ENCODE measurements at regions not wholly inside any gene's neighbourhood (a gene's known extent, or its start where the extent isn't known, plus 50 kb on each side); places are given as distances from the start of the nearest gene placed in this dataset.
"Not testable (repeated sequence)": the region's sequence is repeated elsewhere in the genome, so short reads cannot be mapped to it uniquely, and the experiment has no call there.

GRCh38 chr11:80720295-80720694, 1279.5 kb upstream of the TENM4 start:
- no peak for DNase-seq

GRCh38 chr11:80719292-80719646, 1278.4 kb upstream of the TENM4 start:
- no peak for DNase-seq

- peak; percentile 62 for DNase-seq
These were observed 1277.9 kb upstream of the TENM4 start for GRCh38 chr11:80718611-80719291.

- DNase-seq, result no peak
These were observed 1261.4 kb upstream of the TENM4 start for GRCh38 chr11:80702264-80702663.

- no peak for DNase-seq
These were observed 1259.6 kb upstream of the TENM4 start for GRCh38 chr11:80700386-80700785.

- not testable (repeated sequence) for DNase-seq
These were observed 1258.8 kb upstream of the TENM4 start for GRCh38 chr11:80699406-80700177.

- DNase-seq, result no peak
These were observed 1257.8 kb upstream of the TENM4 start for GRCh38 chr11:80698637-80699036.

- DNase-seq, result no peak
These were observed 1253.6 kb upstream of the TENM4 start for GRCh38 chr11:80694385-80694784.

GRCh38 chr11:80687941-80688340, 1247.1 kb upstream of the TENM4 start:
- DNase-seq, result peak; percentile 52

GRCh38 chr11:80686889-80687288, 1246.1 kb upstream of the TENM4 start:
- DNase-seq, result no peak

- DNase-seq, result no peak
These were observed 1232.7 kb upstream of the TENM4 start for GRCh38 chr11:80673566-80673965.

GRCh38 chr11:80669620-80670019, 1228.8 kb upstream of the TENM4 start:
- DNase-seq, result no peak

- DNase-seq, result no peak
These were observed 1227.2 kb upstream of the TENM4 start for GRCh38 chr11:80668039-80668438.

- DNase-seq, result no peak
These were observed 1215.0 kb upstream of the TENM4 start for GRCh38 chr11:80655834-80656233.

- peak; percentile 66 for DNase-seq
These were observed 1210.1 kb upstream of the TENM4 start for GRCh38 chr11:80650966-80651365.

GRCh38 chr11:80649186-80649585, 1208.4 kb upstream of the TENM4 start:
- DNase-seq, result no peak

GRCh38 chr11:80638296-80638695, 1197.5 kb upstream of the TENM4 start:
- peak; percentile 18 for DNase-seq

GRCh38 chr11:80637571-80637970, 1196.7 kb upstream of the TENM4 start:
- DNase-seq, result no peak

- no peak for DNase-seq
These were observed 1196.2 kb upstream of the TENM4 start for GRCh38 chr11:80636999-80637398.

- peak; percentile 71 for DNase-seq
These were observed 1194.3 kb upstream of the TENM4 start for GRCh38 chr11:80635178-80635577.

- no peak for DNase-seq
These were observed 1191.9 kb upstream of the TENM4 start for GRCh38 chr11:80632691-80633090.

GRCh38 chr11:80632156-80632555, 1191.3 kb upstream of the TENM4 start:
- no peak for DNase-seq

- no peak for DNase-seq
These were observed 1188.6 kb upstream of the TENM4 start for GRCh38 chr11:80629466-80629865.

- no peak for DNase-seq
These were observed 1186.5 kb upstream of the TENM4 start for GRCh38 chr11:80627364-80627763.

GRCh38 chr11:80626721-80627120, 1185.9 kb upstream of the TENM4 start:
- no peak for DNase-seq

Data from DMS53 (cell line).